ENCODE measurements at regions not wholly inside any gene's neighbourhood (a gene's known extent, or its start where the extent isn't known, plus 50 kb on each side); places are given as distances from the start of the nearest gene placed in this dataset.

GRCh38 chr22:27128461-27129085, 471.2 kb downstream of the MIAT start:
- DNase-seq = no peak

- DNase-seq = no peak
Measured at GRCh38 chr22:27129266-27129665, 471.9 kb downstream of the MIAT start.

- no peak for DNase-seq
Measured at GRCh38 chr22:27130906-27131305, 473.5 kb downstream of the MIAT start.

GRCh38 chr22:27131346-27131745, 474.0 kb downstream of the MIAT start:
- DNase-seq = no peak

- no peak for DNase-seq
Measured at GRCh38 chr22:27132400-27132799, 475.0 kb downstream of the MIAT start.

GRCh38 chr22:27133019-27133431, 475.6 kb downstream of the MIAT start:
- no peak for DNase-seq

- no peak for DNase-seq
Measured at GRCh38 chr22:27133681-27134314, 476.4 kb downstream of the MIAT start.

- no peak for DNase-seq
Measured at GRCh38 chr22:27134315-27134701, 476.9 kb downstream of the MIAT start.

- no peak for DNase-seq
Measured at GRCh38 chr22:27135031-27135981, 477.9 kb downstream of the MIAT start.

GRCh38 chr22:27136596-27136995, 479.2 kb downstream of the MIAT start:
- DNase-seq = no peak

GRCh38 chr22:27137871-27138337, 480.5 kb downstream of the MIAT start:
- DNase-seq = no peak

- no peak for DNase-seq
Measured at GRCh38 chr22:27138471-27138870, 481.1 kb downstream of the MIAT start.

GRCh38 chr22:27139935-27140511, 482.6 kb downstream of the MIAT start:
- DNase-seq = no peak

GRCh38 chr22:27142286-27142685, 484.9 kb downstream of the MIAT start:
- no peak for DNase-seq

- DNase-seq = no peak
Measured at GRCh38 chr22:27144321-27144720, 486.9 kb downstream of the MIAT start.

- no peak for DNase-seq
Measured at GRCh38 chr22:27146866-27147633, 489.7 kb downstream of the MIAT start.

GRCh38 chr22:27148055-27148454, 490.7 kb downstream of the MIAT start:
- no peak for DNase-seq

- no peak for DNase-seq
Measured at GRCh38 chr22:27148886-27149470, 491.6 kb downstream of the MIAT start.

GRCh38 chr22:27149921-27150543, 492.6 kb downstream of the MIAT start:
- no peak for DNase-seq

GRCh38 chr22:27150544-27150941, 493.2 kb downstream of the MIAT start:
- no peak for DNase-seq

GRCh38 chr22:27151407-27151806, 494.0 kb downstream of the MIAT start:
- DNase-seq = no peak

- DNase-seq = no peak
Measured at GRCh38 chr22:27152033-27152432, 494.6 kb downstream of the MIAT start.
